Uterus (tissue), 2 donors: ENCODE measurements at regions not wholly inside any gene's neighbourhood (a gene's known extent, or its start where the extent isn't known, plus 50 kb on each side); places are given as distances from the start of the nearest gene placed in this dataset.

ENCODE experiments used
- CTCF ChIP-seq, 4 experiments: fragments of 200-600 bp in 2 of 4; fragments of 450-650 bp in 2 of 4; sonication (generic) in 2 of 4; IDR thresholded peaks; one replicate each; pipeline ENCODE4 v1.5.1; 2016 to 2019; ENCODE audit warnings: antibody characterized with exemption in 4 of 4, mild to moderate bottlenecking in 2 of 4, moderate library complexity in 1 of 4
- POLR2A ChIP-seq, 2 donors: fragments of 450-650 bp; IDR thresholded peaks; one replicate each; pipeline ENCODE4 v1.6.1; 2016; ENCODE audit warnings: antibody characterized with exemption in 2 of 2, mild to moderate bottlenecking in 1 of 2, moderate library complexity in 1 of 2

GRCh38 chr5:8845296-8845695 lies 700.6 kb downstream of the SEMA5A start:
- no peak for TF ChIP-seq CTCF (IDR thresholded peaks at IDR 0.05)
- no peak for TF ChIP-seq POLR2A (IDR thresholded peaks at IDR 0.05)
